Skeletal muscle tissue (tissue), 3 donors: ENCODE measurements at regions not wholly inside any gene's neighbourhood (a gene's known extent, or its start where the extent isn't known, plus 50 kb on each side); places are given as distances from the start of the nearest gene placed in this dataset.

Source experiments
- H3K27ac ChIP-seq: one replicate; pipeline ENCODE4 v1.7.0; 2013; ENCODE audit warnings: mild to moderate bottlenecking, low read depth, low read length, inconsistent platforms
- H3K27me3 ChIP-seq, 3 donors: one replicate each; pipeline ENCODE4 v1.7.0; 2013; ENCODE audit warnings: low read length in 3 of 3; ENCODE audit not compliant: control insufficient read depth in 3 of 3, insufficient read depth in 3 of 3
- H3K36me3 ChIP-seq, 3 donors: one replicate each; pipeline ENCODE4 v1.7.0; 2013; ENCODE audit warnings: low read length in 3 of 3; ENCODE audit not compliant: control insufficient read depth in 3 of 3, insufficient read depth in 3 of 3
- H3K4me1 ChIP-seq, 3 donors: one replicate each; pipeline ENCODE4 v1.7.0; 2013; ENCODE audit warnings: low read length in 3 of 3, mild to moderate bottlenecking in 3 of 3; ENCODE audit not compliant: control insufficient read depth in 3 of 3, insufficient read depth in 3 of 3
- H3K4me3 ChIP-seq, 3 donors: one replicate each; pipeline ENCODE4 v1.7.0; 2013; ENCODE audit warnings: low read length in 3 of 3
- H3K9ac ChIP-seq, 3 donors: one replicate each; pipeline ENCODE4 v1.7.0; 2013; ENCODE audit warnings: low read length in 3 of 3, mild to moderate bottlenecking in 3 of 3, moderate library complexity in 2 of 3, low read depth in 1 of 3
- H3K9me3 ChIP-seq, 3 donors: one replicate each; pipeline ENCODE4 v1.7.0; 2013; ENCODE audit warnings: low read length in 3 of 3; ENCODE audit not compliant: control insufficient read depth in 3 of 3
- donor health status: Osteomylitis.

DNA sequence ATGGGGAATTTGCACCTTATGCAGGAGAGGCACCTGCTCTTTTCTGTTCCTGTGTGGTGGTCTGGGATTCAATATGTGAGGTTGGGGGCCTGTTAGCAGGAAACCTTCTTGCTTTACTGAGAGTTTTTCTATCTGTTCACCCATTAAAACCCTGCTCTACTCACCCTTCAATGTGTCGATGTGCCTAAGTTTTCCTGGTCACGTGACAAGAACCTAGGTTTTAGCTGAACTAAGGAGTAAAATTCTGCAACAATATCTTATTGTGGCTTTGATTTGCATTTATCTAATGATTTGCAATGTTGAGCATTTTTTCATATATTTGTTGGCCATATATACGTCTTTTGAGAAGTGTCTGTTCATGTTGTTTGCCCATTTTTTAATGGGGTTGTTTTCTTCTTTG lies 979.9 kb downstream of the HACE1 start:
- no peaks in the 10 kb centered on the region for H3K9me3 ChIP-seq
- H3K36me3 ChIP-seq, result no peaks in the 10 kb centered on the region
- H3K4me3 ChIP-seq, result no peak overlapping the region
- no peak overlapping the region for H3K9ac ChIP-seq
- H3K27ac ChIP-seq, result no peak overlapping the region
- H3K4me1 ChIP-seq, result no peaks in the 10 kb centered on the region
- no peaks in the 10 kb centered on the region for H3K27me3 ChIP-seq

- Histone ChIP-seq H3K4me3 (no peak overlapping the region), H3K27ac (no peak overlapping the region), H3K9me3 (no peaks in the 10 kb centered on the region), H3K4me1 (no peaks in the 10 kb centered on the region), H3K27me3 (no peaks in the 10 kb centered on the region), H3K36me3 (no peaks in the 10 kb centered on the region), H3K9ac (no peak overlapping the region)
Observed at GRCh38 chr6:103875221-103875620, 984.5 kb downstream of the HACE1 start.

GRCh38 chr6:103874575-103874974 lies 985.1 kb downstream of the HACE1 start:
- Histone ChIP-seq H3K4me3 (no peak overlapping the region), H3K36me3 (no peaks in the 10 kb centered on the region), H3K9me3 (no peaks in the 10 kb centered on the region), H3K27ac (no peak overlapping the region), H3K27me3 (no peaks in the 10 kb centered on the region), H3K4me1 (no peaks in the 10 kb centered on the region), H3K9ac (no peak overlapping the region)

GRCh38 chr6:103872678-103873077 lies 987.0 kb downstream of the HACE1 start:
- Histone ChIP-seq H3K9ac (no peak overlapping the region), H3K27me3 (no peaks in the 10 kb centered on the region), H3K4me3 (no peak overlapping the region), H3K9me3 (no peaks in the 10 kb centered on the region), H3K4me1 (no peaks in the 10 kb centered on the region), H3K36me3 (no peaks in the 10 kb centered on the region), H3K27ac (no peak overlapping the region)

DNA sequence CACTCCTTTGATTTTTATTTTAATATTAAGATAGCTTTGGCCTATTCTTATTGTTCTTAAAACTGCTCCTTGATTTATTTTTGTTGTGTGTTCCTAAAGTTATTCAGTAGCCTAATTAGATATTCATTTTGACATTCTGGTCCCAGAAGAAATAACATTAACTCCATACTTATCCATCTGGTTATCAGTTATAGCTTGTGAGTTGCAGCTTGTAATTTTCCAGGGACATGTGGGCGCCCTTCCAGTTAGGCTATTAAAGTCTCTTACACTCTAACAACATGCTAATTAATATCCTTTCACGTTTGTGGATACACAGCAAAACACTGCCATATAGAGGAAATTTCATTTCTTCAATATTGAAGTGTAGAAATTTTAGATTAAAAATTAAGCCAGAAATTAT lies 987.5 kb downstream of the HACE1 start:
- Histone ChIP-seq H3K4me1 (no peaks in the 10 kb centered on the region), H3K27me3 (no peaks in the 10 kb centered on the region), H3K4me3 (no peak overlapping the region), H3K36me3 (no peaks in the 10 kb centered on the region), H3K27ac (no peak overlapping the region), H3K9ac (no peak overlapping the region), H3K9me3 (no peaks in the 10 kb centered on the region)

DNA sequence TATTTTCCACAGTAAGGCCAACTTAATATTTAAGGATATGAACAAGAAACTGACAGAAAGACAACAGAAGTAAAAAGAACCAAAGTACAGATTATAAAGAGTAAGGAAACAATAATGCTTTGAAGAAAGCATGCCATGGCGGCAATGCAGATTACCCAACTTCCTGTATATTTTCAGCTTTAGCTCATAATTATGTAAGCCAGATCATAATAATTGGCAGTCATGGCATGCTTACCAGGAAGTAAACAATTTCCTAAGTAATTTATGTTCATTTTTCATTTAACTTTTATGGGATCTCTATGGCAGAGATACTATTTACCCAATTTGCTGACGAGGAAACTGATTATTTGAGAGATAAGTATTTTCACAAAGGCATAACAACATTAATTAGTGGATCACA lies 988.7 kb downstream of the HACE1 start:
- Histone ChIP-seq H3K36me3 (no peaks in the 10 kb centered on the region), H3K9me3 (no peaks in the 10 kb centered on the region), H3K27ac (no peak overlapping the region), H3K9ac (no peak overlapping the region), H3K4me1 (no peaks in the 10 kb centered on the region), H3K27me3 (no peaks in the 10 kb centered on the region), H3K4me3 (no peak overlapping the region)

DNA sequence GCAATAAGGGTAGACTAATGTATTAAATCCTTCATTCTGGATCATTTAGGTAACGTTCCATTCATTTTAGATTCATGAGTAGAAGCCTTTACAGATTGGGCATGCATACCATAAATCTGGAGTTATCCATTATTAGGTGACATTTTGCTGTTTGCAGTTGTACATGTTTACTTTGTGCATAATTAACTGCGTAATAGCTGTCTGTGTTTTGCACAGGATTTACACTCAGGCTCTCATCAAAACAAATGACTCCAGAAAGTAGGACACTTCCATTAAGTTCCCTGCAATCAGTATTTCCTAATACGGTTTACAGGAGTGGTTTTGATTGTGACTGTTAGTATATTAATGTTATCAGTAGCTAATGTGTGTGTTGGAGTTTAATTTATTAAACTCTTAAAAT lies 997.4 kb downstream of the HACE1 start:
- no peak overlapping the region for H3K27ac ChIP-seq
- no peaks in the 10 kb centered on the region for H3K4me1 ChIP-seq
- H3K36me3 ChIP-seq, result no peaks in the 10 kb centered on the region
- no peak overlapping the region for H3K4me3 ChIP-seq
- no peak overlapping the region for H3K9ac ChIP-seq
- H3K27me3 ChIP-seq, result no peaks in the 10 kb centered on the region
- no peaks in the 10 kb centered on the region for H3K9me3 ChIP-seq

GRCh38 chr6:103858003-103858402 lies 1001.7 kb downstream of the HACE1 start:
- no peaks in the 10 kb centered on the region for H3K9me3 ChIP-seq
- no peak overlapping the region for H3K27ac ChIP-seq
- no peaks in the 10 kb centered on the region for H3K4me1 ChIP-seq
- no peak overlapping the region for H3K4me3 ChIP-seq
- H3K9ac ChIP-seq, result no peak overlapping the region
- H3K27me3 ChIP-seq, result no peaks in the 10 kb centered on the region
- no peaks in the 10 kb centered on the region for H3K36me3 ChIP-seq

DNA sequence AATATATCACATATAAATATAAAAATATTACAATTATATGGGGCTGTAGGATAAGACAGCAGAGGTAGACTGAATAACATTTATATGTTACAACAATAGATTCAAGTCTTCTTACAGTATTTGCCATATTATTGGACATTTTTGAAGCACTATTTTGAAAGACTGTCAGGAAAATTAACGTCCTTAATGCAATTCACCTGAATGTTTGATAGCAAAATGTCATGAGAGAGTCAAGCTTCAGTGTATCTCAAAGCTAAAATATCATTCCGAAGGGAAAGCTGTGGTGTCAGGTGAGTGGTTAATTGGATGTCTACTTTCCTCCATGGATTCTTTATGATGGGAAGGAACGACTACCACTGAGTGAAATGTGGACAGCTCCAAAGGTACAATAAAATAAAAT lies 1004.0 kb downstream of the HACE1 start:
- Histone ChIP-seq H3K36me3 (no peaks in the 10 kb centered on the region), H3K9me3 (no peaks in the 10 kb centered on the region), H3K4me3 (no peak overlapping the region), H3K27ac (no peak overlapping the region), H3K27me3 (no peaks in the 10 kb centered on the region), H3K4me1 (no peaks in the 10 kb centered on the region), H3K9ac (no peak overlapping the region)

DNA sequence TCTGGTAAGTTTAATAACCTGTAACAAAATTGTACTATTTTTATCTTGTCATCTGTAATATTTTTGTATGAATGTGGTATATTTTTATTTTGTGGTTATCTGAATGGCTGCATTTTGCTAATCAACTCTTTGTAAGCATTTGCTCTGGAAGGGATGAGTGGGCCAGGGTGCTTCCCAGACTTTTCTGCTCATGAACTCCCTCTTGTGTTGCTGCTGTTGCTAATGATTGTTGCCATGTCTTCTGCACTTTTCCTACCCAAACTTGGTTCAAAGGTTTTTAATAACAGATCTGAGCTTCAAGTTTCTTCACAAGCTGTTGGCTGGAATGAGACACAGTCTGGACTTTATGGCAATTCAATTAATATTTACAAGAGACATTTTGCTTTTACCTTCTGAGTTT lies 1005.7 kb downstream of the HACE1 start:
- no peaks in the 10 kb centered on the region for H3K9me3 ChIP-seq
- H3K36me3 ChIP-seq, result no peaks in the 10 kb centered on the region
- H3K27me3 ChIP-seq, result no peaks in the 10 kb centered on the region
- no peak overlapping the region for H3K9ac ChIP-seq
- H3K27ac ChIP-seq, result no peak overlapping the region
- H3K4me3 ChIP-seq, result no peak overlapping the region
- H3K4me1 ChIP-seq, result no peaks in the 10 kb centered on the region

GRCh38 chr6:103838457-103838856 lies 1021.3 kb downstream of the HACE1 start:
- Histone ChIP-seq H3K27ac (no peak overlapping the region), H3K27me3 (no peaks in the 10 kb centered on the region), H3K4me1 (no peaks in the 10 kb centered on the region), H3K4me3 (no peak overlapping the region), H3K9ac (no peak overlapping the region), H3K9me3 (no peaks in the 10 kb centered on the region), H3K36me3 (no peaks in the 10 kb centered on the region)
